Keratinocyte (primary cell): ENCODE measurements at regions not wholly inside any gene's neighbourhood (a gene's known extent, or its start where the extent isn't known, plus 50 kb on each side); places are given as distances from the start of the nearest gene placed in this dataset.

Experiments
- DNase-seq: peaks from one replicate; pipeline ENCODE4 v3.0.0-alpha.2; 2011; ENCODE audit warnings: low read depth, missing footprints, low spot score
- FAIRE-seq: peaks from 2 replicates; lab custom pipeline; 2011; peaks lifted over from hg19 to GRCh38; lab: Jason Lieb, UNC
- H2AFZ ChIP-seq: 2 replicates; pipeline ENCODE4 v1.6.0; 2012; ENCODE audit warnings: low read length, control low read depth, inconsistent platforms; ENCODE audit not compliant: control insufficient read depth
- H3K27ac ChIP-seq: 2 replicates; pipeline ENCODE4 v1.5.1; 2011; ENCODE audit warnings: low read length; ENCODE audit not compliant: control insufficient read depth, insufficient read depth
- H3K27me3 ChIP-seq: 3 replicates; pipeline ENCODE4 v1.6.0; 2011; ENCODE audit warnings: low read length; ENCODE audit not compliant: control insufficient read depth, insufficient read depth; ENCODE audit errors: extremely low read depth
- H3K36me3 ChIP-seq, 2 experiments: 2 replicates in 1 of 2; 3 replicates in 1 of 2; pipeline ENCODE4 v1.5.1; 2011; ENCODE audit warnings: low read length in 2 of 2, mild to moderate bottlenecking in 1 of 2; ENCODE audit not compliant: control insufficient read depth in 2 of 2, insufficient read depth in 2 of 2; ENCODE audit errors: extremely low read depth in 1 of 2
- H3K4me1 ChIP-seq: 3 replicates; pipeline ENCODE4 v1.5.1; 2011; ENCODE audit warnings: low read length; ENCODE audit not compliant: control insufficient read depth, insufficient read depth; ENCODE audit errors: extremely low read depth
- H3K4me2 ChIP-seq: 3 replicates; pipeline ENCODE4 v1.6.0; 2011; ENCODE audit warnings: low read depth, low read length; ENCODE audit not compliant: control insufficient read depth, insufficient read depth; ENCODE audit errors: extremely low read depth
- H3K4me3 ChIP-seq, 3 experiments: fragments of 200-600 bp in 1 of 3; sonication (generic) in 1 of 3; 2 replicates in 2 of 3; 3 replicates in 1 of 3; pipeline ENCODE4 v1.5.1; 2011 to 2016; ENCODE audit warnings: low read length in 3 of 3, mild to moderate bottlenecking in 3 of 3, control low read depth in 2 of 3, inconsistent platforms in 1 of 3, low read depth in 1 of 3, mixed read lengths in 1 of 3, mixed run types in 1 of 3, moderate library complexity in 1 of 3; ENCODE audit not compliant: control insufficient read depth in 2 of 3, insufficient read depth in 2 of 3; ENCODE audit errors: extremely low read depth in 1 of 3
- H3K79me2 ChIP-seq: 2 replicates; pipeline ENCODE4 v1.6.0; 2012; ENCODE audit warnings: low read length; ENCODE audit not compliant: control insufficient read depth, insufficient read depth
- H3K9ac ChIP-seq: 3 replicates; pipeline ENCODE4 v1.6.0; 2011; ENCODE audit warnings: low read length; ENCODE audit not compliant: control insufficient read depth, insufficient read depth; ENCODE audit errors: extremely low read depth
- H3K9me1 ChIP-seq: 3 replicates; pipeline ENCODE4 v1.6.0; 2011; ENCODE audit warnings: low read length; ENCODE audit not compliant: control insufficient read depth, insufficient read depth; ENCODE audit errors: extremely low read depth
- H3K9me3 ChIP-seq: 2 replicates; pipeline ENCODE4 v1.5.1; 2012; ENCODE audit warnings: low read depth, low read length; ENCODE audit not compliant: control insufficient read depth
- H4K20me1 ChIP-seq: 3 replicates; pipeline ENCODE4 v1.6.0; 2011; ENCODE audit warnings: low read length; ENCODE audit not compliant: control insufficient read depth, insufficient read depth; ENCODE audit errors: extremely low read depth
- EZH2 ChIP-seq: IDR thresholded peaks from one replicate; pipeline ENCODE4 v1.6.1; 2012; ENCODE audit warnings: inconsistent platforms, mild to moderate bottlenecking, low read length, moderate library complexity
- dilution Hi-C: fragments of 300-500 bp; cut with MboI; formaldehyde crosslinking; loops from one replicate; pipeline ENCODE4 v1.7.0; 2020; ENCODE audit warnings: low sequenced_read_pairs; ENCODE audit not compliant: extremely low pct_ligation_motif_present
- TF ChIP-seq, protein P1 (sequence below), 3 experiments: IDR thresholded peaks in 1 of 3; conservative IDR thresholded peaks in 1 of 3; optimal IDR thresholded peaks in 1 of 3; 2 replicates in 2 of 3; 3 replicates in 1 of 3; pipeline versions ENCODE3 to v1.5.1; 2011; ENCODE audit warnings: low read length in 3 of 3, mild to moderate bottlenecking in 3 of 3, moderate library complexity in 2 of 3, control low read depth in 1 of 3, inconsistent platforms in 1 of 3; ENCODE audit not compliant: insufficient read depth in 2 of 3; ENCODE audit errors: extremely low read depth in 1 of 3

DNA sequence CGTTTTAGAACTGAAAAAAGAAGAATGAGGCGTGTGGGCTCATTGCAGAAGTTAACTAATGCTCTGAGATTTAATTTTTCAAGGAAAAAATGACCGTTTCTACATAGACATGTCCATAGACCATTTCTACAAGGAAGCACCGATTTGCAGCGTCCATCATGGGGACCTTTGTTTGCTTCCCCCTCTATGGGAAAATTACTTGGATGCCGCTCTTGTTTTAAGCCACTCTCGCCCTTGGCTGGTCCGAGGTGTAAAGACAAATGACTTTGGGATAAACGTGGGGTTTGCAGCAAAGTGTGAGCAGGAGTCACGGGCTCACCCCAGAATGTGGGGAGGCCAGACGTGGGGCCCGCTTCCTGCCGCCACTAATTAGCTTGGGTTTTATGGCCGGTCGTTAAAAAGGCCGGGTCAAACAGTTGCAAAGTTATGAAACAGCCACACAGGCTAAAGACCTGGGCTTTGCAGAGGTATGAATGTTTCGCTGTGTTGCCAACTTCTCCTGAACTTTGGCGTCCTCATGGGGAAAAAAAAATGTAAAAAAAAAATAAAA is 235.9 kb downstream of the SHOX start:
- Histone ChIP-seq H3K4me2 (no peak overlapping the region), H3K9me3 (peaks cover 10% of the 10 kb centered on the region), H3K9me1 (no peaks in the 10 kb centered on the region), H3K79me2 (no peaks in the 10 kb centered on the region), H3K9ac (no peak overlapping the region), H4K20me1 (no peaks in the 10 kb centered on the region), H3K4me1 (no peaks in the 10 kb centered on the region), H3K4me3 (no peak overlapping the region), H2AFZ (no peak overlapping the region), H3K36me3 (no peaks in the 10 kb centered on the region), H3K27ac (no peak overlapping the region), H3K27me3 (no peaks in the 10 kb centered on the region)
- dilution Hi-C loops, result no loop called here
- TF ChIP-seq, protein P1, sequence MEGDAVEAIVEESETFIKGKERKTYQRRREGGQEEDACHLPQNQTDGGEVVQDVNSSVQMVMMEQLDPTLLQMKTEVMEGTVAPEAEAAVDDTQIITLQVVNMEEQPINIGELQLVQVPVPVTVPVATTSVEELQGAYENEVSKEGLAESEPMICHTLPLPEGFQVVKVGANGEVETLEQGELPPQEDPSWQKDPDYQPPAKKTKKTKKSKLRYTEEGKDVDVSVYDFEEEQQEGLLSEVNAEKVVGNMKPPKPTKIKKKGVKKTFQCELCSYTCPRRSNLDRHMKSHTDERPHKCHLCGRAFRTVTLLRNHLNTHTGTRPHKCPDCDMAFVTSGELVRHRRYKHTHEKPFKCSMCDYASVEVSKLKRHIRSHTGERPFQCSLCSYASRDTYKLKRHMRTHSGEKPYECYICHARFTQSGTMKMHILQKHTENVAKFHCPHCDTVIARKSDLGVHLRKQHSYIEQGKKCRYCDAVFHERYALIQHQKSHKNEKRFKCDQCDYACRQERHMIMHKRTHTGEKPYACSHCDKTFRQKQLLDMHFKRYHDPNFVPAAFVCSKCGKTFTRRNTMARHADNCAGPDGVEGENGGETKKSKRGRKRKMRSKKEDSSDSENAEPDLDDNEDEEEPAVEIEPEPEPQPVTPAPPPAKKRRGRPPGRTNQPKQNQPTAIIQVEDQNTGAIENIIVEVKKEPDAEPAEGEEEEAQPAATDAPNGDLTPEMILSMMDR (optimal IDR thresholded peaks at IDR 0.05 in 1 of 3, IDR thresholded peaks at IDR 0.05 in 1 of 3, conservative IDR thresholded peaks at IDR 0.05 in 1 of 3; ENCODE audit: extremely low read depth in 1 of 3, insufficient read depth in 2 of 3, low read length in 3 of 3), result no peak
- no peak for TF ChIP-seq EZH2
- no peak for DNase-seq
- no peak for FAIRE-seq

DNA sequence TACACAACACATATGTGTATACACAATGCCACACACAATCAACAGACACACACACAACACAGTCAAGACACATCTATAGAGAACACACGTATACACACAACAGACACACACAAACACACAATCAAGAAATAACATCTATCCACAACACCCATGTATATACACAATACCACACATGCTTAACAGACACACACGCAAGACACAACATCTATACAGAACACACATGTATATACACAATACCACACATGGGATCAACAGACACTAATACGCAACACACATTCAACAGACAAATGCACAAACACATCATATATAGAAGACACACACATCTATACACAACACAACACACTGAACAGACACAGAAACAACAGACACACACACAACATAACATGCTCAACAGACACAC is 234.8 kb downstream of the SHOX start:
- Histone ChIP-seq H3K79me2 (no peaks in the 10 kb centered on the region), H3K4me1 (no peaks in the 10 kb centered on the region), H3K4me2 (no peak overlapping the region), H3K36me3 (no peaks in the 10 kb centered on the region), H4K20me1 (no peaks in the 10 kb centered on the region), H2AFZ (no peak overlapping the region), H3K9ac (no peak overlapping the region), H3K27me3 (no peaks in the 10 kb centered on the region), H3K9me3 (peaks cover 10% of the 10 kb centered on the region), H3K4me3 (no peak overlapping the region), H3K9me1 (no peaks in the 10 kb centered on the region), H3K27ac (no peak overlapping the region)
- DNase-seq, result no peak
- TF ChIP-seq, protein P1 (optimal IDR thresholded peaks at IDR 0.05 in 1 of 3, IDR thresholded peaks at IDR 0.05 in 1 of 3, conservative IDR thresholded peaks at IDR 0.05 in 1 of 3; ENCODE audit: extremely low read depth in 1 of 3, insufficient read depth in 2 of 3, low read length in 3 of 3), result no peak
- TF ChIP-seq EZH2, result no peak
- dilution Hi-C loops, result no loop called here
- FAIRE-seq, result no peak
